Activated gamma-delta T cell (primary cell): ENCODE measurements at regions not wholly inside any gene's neighbourhood (a gene's known extent, or its start where the extent isn't known, plus 50 kb on each side); places are given as distances from the start of the nearest gene placed in this dataset.
"Not testable (repeated sequence)": the region's sequence is repeated elsewhere in the genome, so short reads cannot be mapped to it uniquely, and the experiment has no call there.

ENCODE experiments used
- DNase-seq: peaks from one replicate; lab custom pipeline; 2025; lab: John Stamatoyannopoulos, UW

DNA sequence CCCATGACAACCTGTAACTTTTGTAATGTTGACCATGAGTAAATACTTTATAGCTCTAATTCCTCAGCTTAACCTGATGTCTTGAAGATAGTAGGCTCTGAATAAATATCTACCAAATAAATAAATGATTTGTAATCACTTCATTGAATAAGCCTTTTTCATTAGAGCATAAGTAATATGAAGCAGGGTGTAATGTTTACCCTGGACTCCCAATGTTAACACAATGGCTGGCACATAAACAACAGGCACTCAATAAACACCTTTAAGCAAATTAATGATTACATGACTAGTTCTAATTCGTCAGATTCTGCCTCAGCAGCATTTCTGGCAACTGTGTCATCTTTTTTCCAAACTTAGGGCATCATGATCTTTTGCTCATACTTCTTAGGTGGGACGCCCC is 396.3 kb downstream of the LIG4 start:
- no peak for DNase-seq

DNA sequence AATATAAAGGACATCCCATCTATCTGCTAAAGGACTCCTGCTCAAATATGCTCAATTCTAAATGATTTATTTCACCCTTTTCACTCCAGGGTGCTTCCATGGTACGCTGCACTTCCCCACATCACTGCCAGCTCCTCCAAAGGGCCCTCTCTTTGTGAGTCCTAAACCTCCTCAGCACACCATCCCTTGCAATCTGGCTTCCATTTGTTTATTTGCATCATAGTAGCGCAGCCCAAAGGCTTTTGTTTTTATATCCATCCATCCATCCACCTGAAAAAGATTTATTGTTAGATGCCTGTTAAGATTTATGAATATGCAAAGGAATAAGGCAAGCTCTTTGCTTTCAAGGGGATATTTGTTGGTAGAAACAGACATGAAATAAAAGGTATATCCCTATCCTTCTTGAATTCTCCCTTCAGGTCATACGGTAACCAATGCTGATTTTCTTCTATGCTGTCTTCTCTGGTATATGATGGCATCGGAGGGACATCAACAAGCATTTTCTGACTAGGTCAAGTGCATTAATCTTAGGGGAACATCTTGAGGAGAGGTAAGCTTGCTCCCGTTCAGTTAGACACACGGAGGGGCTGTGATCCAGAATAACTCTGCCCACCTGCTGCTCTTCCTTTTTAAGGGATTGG is 397.6 kb downstream of the LIG4 start:
- no peak for DNase-seq

DNA sequence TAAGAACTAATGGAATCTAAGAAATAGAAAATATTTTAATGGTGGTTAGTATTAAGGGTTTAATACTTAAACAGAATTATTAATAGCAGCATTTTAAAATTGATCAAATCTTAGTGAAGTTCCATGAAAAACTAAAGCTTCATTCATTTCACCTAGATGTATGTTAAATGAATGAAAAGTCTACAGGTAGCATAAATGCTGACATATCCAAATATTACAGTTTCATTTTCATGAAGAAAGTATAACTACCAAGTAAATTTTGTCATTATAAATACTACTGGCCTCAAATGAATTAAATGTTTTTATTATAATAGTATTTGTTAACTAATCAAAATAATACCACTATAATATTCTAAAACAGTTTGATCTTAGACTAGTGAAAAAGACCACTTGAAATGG is 403.3 kb downstream of the LIG4 start:
- DNase-seq = no peak

DNA sequence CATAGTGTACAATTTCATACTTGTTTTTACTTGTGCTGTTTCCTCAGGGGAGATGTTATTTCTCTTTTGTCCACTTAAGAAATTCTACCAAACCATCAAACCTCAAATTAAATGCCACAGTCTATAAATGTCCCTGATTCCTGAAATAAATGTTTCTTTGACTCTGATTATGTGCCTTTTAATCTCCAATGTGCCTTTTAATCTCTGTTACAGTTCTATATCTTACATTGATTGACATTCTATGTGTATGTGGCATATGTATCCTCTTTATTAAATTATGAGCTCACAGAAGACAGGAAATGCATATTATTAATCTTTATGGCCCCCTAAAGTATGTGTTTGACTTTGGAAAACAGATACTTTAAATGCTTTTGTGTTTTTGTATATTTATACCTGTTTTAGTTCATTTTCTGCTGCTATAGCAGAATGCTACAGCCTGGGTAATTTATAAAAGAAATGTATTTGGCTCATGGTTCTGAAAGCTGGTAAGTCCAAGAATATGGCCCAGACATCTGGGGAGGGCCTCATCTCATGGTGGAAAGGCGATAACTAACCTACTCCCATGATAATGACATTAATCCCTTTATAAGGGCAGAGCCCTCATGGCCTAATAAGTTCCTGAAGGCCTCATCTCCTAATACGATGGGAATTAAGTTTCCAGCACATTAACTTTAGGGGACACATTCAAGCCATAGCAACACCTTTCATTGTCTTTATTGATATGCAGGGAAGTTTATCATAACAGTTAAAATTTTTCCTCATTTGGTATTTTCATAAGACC is 403.9 kb downstream of the LIG4 start:
- DNase-seq = no peak

DNA sequence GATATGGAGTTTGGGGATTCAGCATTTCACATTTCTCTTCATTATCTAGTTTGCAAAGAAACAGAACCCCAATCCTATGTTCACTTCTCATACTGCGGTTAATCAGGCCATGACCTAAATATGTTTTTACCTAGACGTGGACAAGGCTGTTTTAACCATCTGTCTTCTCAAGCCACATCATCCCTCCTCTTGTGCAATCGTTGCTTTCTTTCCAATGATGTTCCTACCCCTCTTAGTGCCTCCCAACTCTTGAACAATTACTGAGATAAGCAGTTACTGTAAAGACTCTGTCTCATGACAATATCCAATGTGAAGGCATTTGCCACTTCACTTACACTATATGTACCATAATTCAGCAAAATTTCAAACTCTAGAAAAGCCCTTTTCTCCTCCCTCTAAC is 406.2 kb downstream of the LIG4 start:
- no peak for DNase-seq

DNA sequence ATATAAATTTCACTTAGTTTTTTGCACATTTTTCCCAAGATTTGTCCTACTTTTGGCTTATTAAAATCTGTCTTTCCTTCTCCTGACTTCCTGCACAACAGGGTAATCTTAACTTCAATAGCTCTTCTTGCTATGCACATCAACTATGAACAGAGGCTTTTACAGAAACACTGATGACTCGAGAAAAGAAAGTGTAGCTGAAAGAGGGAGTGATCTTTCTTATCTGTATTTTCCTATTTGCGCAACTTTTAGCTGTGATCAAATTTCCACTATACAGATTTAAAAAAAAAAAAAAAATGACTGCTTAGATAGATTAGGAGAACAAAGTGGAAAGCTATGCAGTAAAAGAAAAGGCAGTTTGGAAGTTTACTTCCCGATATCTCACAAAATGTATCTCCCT is 406.9 kb downstream of the LIG4 start:
- DNase-seq = no peak

DNA sequence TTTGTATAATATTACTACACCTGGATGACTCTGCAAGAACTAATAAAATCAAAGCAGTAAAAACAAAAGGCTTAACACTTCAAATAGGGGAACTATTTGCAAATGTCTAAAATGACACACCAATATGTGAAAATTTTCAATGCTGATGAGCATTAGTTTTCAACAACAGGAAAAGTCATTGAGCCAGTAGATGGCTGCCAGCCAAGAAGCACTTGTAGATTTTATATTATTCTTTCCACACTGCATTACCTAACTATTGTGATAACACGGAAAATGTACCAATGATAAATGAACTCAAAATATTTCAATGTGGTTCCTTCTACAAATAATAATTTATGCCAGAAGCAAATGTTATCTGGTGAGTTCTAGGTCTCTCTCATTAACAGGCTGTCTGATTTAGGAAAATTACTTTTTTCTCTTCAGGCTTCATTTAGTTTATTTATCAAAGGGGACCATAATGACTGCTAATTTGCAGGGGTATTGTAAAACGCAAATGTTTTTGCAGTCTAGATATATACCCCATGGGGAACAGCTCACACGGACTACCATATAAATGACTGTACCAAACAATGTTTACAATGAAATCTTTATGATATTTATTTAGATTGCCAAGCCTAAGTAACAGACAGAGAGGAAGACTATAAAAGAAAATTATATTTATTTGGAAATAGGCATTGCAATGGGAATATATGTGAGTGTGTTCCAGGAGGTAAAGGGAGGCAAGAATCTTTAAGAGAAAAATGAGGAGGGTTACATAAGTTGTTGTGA is 407.8 kb downstream of the LIG4 start:
- no peak for DNase-seq

DNA sequence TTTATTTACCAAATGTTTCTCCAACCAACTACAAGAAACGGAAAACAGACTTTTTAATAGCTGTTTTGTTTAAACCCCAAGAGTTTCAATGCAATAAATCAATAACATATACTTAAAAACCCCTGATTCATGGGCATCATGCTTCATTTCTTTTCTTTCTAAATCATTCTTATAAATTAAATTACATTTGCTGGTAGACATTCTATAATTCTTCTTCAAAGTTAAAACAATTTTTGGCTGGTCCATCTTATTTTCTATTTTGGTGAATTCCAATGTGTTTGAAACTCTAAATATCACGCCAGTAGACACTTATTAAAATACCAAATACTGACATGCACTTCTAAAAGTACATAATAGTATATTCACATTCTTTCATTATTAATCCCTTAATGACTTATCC is 408.6 kb downstream of the LIG4 start:
- DNase-seq = no peak

DNA sequence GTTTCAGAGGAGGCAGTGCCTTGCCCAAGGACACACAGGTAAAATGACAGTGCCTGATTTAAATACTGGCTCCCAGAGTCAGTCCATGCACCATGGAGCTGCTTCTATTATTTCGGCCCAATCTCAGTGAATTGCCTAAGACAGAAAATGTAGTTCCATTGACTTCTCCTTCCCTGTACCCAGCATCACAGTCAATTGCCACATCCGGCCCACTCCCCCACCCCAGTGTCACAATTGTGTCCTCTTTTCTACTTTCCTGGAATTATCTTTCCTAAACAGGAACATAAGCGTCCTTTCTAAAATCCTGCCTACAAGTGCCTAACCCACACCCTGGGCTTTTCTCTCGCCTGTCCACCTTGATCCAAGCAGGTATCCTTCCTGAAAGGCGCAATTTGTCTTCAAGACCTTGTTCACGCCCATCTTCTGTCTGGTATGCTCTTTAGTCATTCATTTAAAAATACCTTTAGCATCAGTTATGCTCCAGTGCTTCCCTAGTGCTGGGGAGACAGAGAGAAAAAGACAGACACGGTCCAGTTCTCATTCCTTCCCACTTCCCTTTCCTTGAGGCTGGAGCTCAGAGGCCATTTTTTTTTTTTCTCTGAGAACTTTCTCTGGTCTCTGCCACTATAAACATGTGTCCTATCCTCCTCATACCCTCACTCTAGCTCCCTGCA is 411.4 kb downstream of the LIG4 start:
- DNase-seq = no peak

DNA sequence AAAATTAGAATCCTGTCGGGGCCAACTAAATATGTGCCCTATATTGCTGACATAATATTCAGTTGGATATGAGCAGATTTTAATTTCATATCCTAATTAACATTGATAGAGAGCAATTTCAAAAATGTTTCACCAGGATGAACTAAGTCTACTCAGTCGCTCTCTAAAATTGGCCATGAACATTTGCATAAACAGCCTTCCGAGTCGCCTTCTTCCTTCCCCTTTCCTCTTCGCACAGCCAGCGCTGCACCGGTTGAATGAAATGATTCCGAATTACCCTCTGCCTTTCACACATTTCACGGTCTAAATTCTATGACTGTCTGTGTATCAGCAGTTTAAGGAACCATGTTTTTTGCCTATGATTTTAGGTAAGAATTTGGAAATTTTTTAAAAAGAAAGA is 413.7 kb downstream of the LIG4 start:
- DNase-seq = no peak

DNA sequence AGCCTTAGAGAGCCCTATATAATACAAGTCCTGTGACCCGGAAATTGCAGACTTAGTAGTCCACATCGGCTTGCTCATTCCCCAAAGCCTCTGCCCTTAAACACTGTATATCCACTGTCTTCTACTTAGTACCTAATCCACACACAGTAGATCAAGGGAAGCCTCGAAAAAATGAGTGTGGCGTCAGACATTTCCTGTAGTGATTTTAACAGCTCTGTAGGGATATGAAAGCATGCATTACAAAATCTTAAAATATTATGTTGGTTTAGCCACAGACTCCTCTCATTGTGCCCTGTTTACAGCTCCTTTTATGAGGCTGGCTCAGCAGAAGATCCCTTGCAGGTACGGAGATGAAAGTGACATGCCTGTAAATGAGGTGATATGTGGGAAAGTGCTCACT is 416.3 kb downstream of the LIG4 start:
- DNase-seq = no peak

DNA sequence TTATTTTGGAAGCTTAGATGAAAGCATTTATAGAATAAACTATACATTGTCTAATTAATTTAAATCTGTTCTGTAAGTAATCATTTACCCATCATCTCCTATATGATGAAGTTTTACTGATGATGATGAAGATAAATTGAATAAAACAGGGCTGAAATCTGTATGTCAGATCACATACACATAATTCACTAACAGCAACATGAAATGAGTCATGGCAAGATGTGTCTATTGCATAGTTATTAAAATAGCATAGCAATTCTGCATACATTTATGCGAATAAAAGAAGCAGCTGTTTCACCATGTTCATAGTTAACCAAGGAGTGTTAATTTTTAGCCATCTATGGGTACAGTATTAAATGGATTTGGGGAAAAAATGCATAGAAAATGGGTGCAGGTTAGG is 424.9 kb downstream of the LIG4 start:
- DNase-seq = no peak

DNA sequence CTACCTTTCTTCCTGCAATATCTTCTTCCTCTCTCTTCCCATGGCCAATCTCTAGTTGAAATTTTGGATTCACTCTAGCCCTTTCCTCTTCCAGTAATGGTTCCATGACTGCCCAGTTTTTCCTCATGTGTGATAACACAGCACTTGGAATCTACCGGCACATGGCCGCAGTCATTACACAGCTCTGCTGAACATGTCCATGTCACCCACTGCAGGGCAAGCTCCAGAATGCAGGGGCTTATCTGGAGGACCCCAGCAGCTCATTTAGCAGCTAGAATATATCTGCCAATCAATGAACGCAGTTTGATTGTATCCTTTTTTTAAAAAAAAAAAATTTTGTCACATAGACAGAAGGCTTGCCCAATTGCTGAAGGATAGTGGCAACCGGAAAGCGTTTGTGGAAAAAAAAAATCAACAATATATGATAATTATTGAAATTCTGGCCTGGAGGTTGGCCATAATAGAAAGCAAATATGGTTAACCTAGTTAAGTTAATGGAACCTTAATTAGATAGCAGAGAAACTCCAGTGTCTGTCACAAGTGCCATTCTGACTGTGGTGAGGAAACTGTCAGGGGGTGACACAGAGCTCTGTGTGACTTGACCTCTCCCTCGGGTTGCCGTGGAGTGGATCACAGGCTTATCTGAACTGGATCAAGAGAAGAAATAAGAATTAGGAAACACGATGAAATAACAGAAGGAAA is 426.7 kb downstream of the LIG4 start:
- no peak for DNase-seq

DNA sequence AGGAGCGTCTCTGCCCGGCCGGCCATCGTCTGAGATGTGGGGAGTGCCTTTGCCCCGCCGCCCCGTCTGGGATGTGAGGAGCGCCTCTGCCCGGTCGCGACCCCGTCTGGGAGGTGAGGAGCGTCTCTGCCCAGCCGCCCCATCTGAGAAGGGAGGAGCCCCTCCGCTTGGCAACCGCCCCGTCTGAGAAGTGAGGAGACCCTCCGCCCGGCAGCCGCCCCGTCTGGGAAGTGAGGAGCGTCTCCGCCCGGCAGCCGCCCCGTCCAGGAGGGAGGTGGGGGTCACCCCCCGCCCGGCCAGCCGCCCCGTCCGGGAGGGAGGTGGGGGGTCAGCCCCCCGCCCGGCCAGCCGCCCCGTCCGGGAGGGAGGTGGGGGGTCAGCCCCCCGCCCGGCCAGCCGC is 432.7 kb downstream of the LIG4 start:
- not testable (repeated sequence) for DNase-seq

DNA sequence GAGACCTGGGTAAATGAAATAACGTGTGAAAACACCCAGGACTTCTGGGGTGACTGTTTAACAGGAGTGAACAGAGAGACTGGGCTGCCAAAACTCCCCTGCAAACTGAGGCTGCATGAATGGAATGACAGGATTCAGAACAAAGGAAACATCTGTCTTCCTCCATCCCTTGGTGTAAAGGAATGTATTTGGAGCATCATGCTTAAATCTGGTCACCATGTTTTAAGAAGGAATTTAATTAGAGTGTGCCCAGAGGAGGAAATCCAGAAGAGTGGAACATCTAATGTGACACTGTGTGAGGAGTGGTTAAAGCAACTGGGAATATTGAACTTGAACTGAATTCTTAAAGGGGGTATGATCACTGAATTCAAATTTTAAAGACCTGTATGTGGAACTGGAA is 437.2 kb downstream of the LIG4 start:
- DNase-seq = no peak

DNA sequence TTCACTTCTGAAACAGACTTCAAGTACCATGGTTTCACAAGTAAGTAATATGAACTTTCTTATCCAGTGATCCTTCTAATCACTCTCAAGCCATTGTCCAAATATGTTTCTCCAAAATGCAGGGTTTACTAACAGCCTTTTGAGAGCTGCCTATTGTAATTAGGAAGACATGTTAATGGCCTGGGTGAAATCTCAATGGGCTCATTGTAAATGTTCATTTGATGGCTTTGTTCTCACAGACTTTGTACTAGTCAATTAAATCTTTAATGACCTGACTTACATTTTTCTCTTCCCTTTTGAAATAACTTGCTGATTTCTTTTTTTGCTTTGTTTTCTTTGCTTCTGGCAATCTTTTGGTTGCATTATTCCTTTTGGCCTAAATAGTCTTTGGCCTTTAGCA is 444.8 kb downstream of the LIG4 start:
- DNase-seq = no peak

DNA sequence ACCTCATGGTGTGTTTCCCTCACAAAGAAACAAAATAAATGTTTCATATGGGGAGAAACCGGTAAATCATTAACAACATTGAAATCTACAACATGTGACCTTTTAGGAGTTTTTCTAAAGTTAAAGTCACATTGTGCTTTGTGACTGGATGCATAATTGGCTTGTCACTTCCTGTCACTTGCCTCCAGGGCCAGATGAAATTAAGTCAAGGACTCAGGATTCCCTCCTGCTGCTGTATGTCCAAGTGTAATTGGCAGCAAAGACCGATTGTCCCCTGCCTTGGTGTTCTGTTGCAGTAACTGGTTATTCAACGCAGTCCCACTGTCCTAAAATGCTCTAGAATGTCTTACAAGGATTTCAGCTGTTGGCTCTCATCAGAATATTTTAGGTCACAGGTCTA is 448.2 kb downstream of the LIG4 start:
- DNase-seq = no peak

DNA sequence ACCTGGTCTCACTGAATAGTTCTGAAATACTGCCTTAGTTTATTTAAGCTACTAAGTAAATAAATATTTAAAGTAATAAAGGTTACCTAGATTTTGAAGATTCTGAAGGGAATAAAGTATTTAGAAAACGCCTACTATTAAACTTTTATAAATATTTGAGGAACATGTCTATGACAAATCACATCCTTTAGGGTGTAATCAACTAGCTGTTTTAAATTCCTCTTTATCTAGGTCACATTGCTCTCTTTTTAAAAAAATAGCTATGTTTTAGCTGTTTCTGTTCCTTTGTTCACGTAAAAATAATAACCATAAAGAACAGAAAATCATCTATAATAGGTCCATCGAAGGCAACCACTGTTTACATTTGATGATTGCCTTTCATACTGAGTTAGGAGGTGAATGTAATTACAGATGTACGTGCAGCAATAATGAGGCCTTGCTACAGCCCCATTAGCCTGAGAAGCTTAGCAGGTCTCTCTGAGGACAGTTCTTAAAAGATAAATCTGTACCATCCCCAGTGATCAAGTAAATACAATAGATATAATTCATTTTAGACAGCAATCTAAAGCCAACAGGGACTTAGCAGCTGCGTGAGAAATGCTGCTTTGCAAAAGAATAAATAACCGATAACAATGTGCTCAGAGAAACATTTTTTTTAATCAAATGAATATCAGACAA is 449.5 kb downstream of the LIG4 start:
- DNase-seq = no peak

DNA sequence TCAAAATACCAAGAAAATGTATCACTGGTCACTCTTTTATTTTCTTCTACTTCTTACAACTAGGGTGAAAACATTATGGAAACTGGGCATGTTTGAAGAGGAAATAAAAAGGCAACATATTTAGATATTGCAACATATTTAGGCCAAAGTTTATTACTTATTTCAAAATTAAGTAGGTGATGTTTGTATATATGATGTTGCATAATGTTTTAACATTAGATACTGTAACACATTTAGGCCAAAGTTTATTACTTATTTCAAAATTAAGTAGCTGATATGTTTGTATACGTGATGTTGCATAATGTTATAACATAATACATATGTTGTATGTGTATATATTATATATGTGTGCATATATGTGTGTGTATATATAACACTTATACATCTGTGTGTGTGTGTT is 451.3 kb downstream of the LIG4 start:
- no peak for DNase-seq

DNA sequence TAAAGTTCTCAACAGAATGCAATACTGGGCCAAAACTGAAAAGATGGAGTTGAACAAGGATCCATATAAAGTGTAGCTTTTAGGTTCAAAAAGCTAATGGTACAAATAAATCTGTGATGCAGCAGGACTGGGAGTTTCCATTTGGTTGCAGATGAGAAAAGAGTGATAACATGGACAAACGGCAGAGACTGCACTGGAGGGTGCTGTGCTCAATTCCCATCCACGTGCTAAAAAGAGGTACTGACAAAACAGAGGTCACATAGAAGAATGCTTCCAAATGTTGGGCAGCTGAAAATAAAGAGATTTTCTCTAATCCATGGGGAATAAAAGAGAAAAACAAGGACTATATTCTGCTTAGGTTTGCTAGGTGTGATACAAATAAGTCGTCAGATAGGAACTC is 461.6 kb downstream of the LIG4 start:
- no peak for DNase-seq

DNA sequence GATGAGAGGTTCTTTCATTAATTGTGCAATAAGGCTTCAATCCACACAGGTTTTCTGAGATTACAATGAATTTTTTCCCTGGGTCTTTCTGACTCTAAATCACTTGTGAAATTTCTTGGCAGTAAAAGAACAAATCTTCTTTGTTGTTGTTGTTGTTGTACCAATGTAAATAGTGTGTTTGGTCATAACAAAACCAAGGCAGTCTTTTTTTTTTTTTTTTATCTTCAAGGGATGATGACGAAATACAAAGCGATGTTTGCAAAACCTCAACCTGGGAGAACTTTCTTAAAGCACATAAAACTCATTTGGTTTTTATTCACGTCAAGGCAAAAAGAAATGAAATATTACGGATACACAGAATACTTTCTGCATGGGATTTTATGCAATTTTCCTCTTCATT is 462.0 kb downstream of the LIG4 start:
- DNase-seq = no peak
